Parathyroid adenoma (tissue), 2 donors: ENCODE measurements at regions not wholly inside any gene's neighbourhood (a gene's known extent, or its start where the extent isn't known, plus 50 kb on each side); places are given as distances from the start of the nearest gene placed in this dataset.

Experiments
- H2AFZ ChIP-seq: fragments of 300-600 bp; sonication (generic); one replicate; pipeline ENCODE4 v1.7.0; 2017; ENCODE audit warnings: antibody characterized with exemption, mild to moderate bottlenecking
- H3K27ac ChIP-seq: fragments of 300-600 bp; sonication (generic); one replicate; pipeline ENCODE4 v1.7.0; 2017
- H3K27me3 ChIP-seq: fragments of 300-600 bp; sonication (generic); one replicate; pipeline ENCODE4 v1.7.0; 2017; ENCODE audit warnings: low read length; ENCODE audit not compliant: control insufficient read depth, insufficient read depth
- H3K36me3 ChIP-seq: fragments of 300-600 bp; sonication (generic); one replicate; pipeline ENCODE4 v1.7.0; 2017; ENCODE audit warnings: low read length; ENCODE audit not compliant: control insufficient read depth, insufficient read depth
- H3K4me1 ChIP-seq: fragments of 300-600 bp; sonication (generic); one replicate; pipeline ENCODE4 v1.7.0; 2017; ENCODE audit warnings: control low read depth
- H3K4me2 ChIP-seq: fragments of 300-600 bp; sonication (generic); one replicate; pipeline ENCODE4 v1.7.0; 2017; ENCODE audit warnings: low read length
- H3K4me3 ChIP-seq: fragments of 300-600 bp; sonication (generic); one replicate; pipeline ENCODE4 v1.7.0; 2017; ENCODE audit warnings: low read depth, low read length
- H3K79me2 ChIP-seq: fragments of 300-600 bp; sonication (generic); one replicate; pipeline ENCODE4 v1.7.0; 2017; ENCODE audit warnings: control low read depth
- H3K9ac ChIP-seq: fragments of 300-600 bp; sonication (generic); one replicate; pipeline ENCODE4 v1.7.0; 2017; ENCODE audit warnings: mild to moderate bottlenecking
- H3K9me3 ChIP-seq: fragments of 300-600 bp; sonication (generic); one replicate; pipeline ENCODE4 v1.7.0; 2017; ENCODE audit warnings: low read length; ENCODE audit not compliant: control insufficient read depth
- TF ChIP-seq, protein P1 (sequence below): fragments of 300-600 bp; sonication (generic); IDR thresholded peaks from one replicate; pipeline ENCODE4 v1.7.0; 2017; ENCODE audit warnings: antibody characterized with exemption, mild to moderate bottlenecking
- donor health status: primary hyperparathyroidism.

DNA sequence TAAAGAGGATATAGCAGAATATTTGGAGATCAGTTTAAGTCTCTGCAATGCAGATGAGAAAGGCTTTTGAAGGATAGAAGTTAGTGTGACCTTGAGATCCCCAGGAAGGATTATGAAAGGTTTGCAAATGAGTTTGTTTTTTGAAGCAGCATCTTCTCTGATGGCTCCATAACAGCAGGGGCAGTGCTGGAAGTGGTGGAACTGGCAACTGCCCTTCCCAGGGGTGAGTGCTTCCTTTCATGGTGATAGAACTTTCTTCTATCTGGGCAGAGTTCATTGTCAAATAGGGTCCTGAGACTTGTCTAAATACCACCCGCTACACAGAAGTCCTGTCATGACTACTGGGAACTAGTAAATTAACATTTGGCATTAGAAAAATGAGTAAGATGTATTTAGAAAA, 314.2 kb upstream of the MCTP2 start:
- H3K4me1 ChIP-seq: no peaks in the 10 kb centered on the region
- H3K4me2 ChIP-seq: no peak overlapping the region
- H3K27ac ChIP-seq: no peak overlapping the region
- H3K9ac ChIP-seq: no peak overlapping the region
- H3K9me3 ChIP-seq: no peaks in the 10 kb centered on the region
- no peak overlapping the region for H2AFZ ChIP-seq
- no peaks in the 10 kb centered on the region for H3K79me2 ChIP-seq
- H3K36me3 ChIP-seq: no peaks in the 10 kb centered on the region
- TF ChIP-seq, protein P1, sequence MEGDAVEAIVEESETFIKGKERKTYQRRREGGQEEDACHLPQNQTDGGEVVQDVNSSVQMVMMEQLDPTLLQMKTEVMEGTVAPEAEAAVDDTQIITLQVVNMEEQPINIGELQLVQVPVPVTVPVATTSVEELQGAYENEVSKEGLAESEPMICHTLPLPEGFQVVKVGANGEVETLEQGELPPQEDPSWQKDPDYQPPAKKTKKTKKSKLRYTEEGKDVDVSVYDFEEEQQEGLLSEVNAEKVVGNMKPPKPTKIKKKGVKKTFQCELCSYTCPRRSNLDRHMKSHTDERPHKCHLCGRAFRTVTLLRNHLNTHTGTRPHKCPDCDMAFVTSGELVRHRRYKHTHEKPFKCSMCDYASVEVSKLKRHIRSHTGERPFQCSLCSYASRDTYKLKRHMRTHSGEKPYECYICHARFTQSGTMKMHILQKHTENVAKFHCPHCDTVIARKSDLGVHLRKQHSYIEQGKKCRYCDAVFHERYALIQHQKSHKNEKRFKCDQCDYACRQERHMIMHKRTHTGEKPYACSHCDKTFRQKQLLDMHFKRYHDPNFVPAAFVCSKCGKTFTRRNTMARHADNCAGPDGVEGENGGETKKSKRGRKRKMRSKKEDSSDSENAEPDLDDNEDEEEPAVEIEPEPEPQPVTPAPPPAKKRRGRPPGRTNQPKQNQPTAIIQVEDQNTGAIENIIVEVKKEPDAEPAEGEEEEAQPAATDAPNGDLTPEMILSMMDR: no peak
- H3K4me3 ChIP-seq: no peak overlapping the region
- no peaks in the 10 kb centered on the region for H3K27me3 ChIP-seq

GRCh38 chr15:93913871-93914270, 317.5 kb upstream of the MCTP2 start:
- TF ChIP-seq, protein P1: no peak

DNA sequence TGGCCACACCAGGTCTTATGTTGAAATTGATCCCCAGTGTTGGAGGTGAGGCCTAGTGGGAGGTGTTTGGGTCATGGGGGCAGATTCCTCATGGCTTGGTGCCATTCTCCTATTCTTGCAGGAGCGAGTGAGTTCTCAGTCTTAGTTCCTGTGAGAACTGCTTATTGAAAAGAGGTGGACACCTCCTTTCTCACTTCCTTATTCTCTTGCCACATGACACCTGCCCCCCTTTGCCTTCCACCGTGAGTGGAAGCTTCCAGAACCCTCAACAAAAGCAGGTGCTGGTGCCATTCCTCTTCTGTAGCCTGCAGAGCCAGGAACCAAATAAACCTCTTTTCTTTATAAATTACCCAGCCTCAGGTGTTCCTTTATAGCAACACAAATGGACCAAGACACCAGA, 318.1 kb upstream of the MCTP2 start:
- no peak overlapping the region for H3K4me2 ChIP-seq
- H2AFZ ChIP-seq: no peak overlapping the region
- H3K27me3 ChIP-seq: no peaks in the 10 kb centered on the region
- no peaks in the 10 kb centered on the region for H3K79me2 ChIP-seq
- H3K4me3 ChIP-seq: no peak overlapping the region
- H3K9ac ChIP-seq: no peak overlapping the region
- no peak overlapping the region for H3K27ac ChIP-seq
- TF ChIP-seq, protein P1: no peak
- H3K9me3 ChIP-seq: no peaks in the 10 kb centered on the region
- H3K36me3 ChIP-seq: no peaks in the 10 kb centered on the region
- no peaks in the 10 kb centered on the region for H3K4me1 ChIP-seq

More at GRCh38 chr15:93913871-93914270, 317.5 kb upstream of the MCTP2 start:
- Histone ChIP-seq H3K9me3 (no peaks in the 10 kb centered on the region), H3K4me1 (no peaks in the 10 kb centered on the region), H3K4me3 (no peak overlapping the region), H3K4me2 (no peak overlapping the region), H2AFZ (no peak overlapping the region), H3K9ac (no peak overlapping the region), H3K79me2 (no peaks in the 10 kb centered on the region), H3K27me3 (no peaks in the 10 kb centered on the region), H3K36me3 (no peaks in the 10 kb centered on the region), H3K27ac (no peak overlapping the region)

DNA sequence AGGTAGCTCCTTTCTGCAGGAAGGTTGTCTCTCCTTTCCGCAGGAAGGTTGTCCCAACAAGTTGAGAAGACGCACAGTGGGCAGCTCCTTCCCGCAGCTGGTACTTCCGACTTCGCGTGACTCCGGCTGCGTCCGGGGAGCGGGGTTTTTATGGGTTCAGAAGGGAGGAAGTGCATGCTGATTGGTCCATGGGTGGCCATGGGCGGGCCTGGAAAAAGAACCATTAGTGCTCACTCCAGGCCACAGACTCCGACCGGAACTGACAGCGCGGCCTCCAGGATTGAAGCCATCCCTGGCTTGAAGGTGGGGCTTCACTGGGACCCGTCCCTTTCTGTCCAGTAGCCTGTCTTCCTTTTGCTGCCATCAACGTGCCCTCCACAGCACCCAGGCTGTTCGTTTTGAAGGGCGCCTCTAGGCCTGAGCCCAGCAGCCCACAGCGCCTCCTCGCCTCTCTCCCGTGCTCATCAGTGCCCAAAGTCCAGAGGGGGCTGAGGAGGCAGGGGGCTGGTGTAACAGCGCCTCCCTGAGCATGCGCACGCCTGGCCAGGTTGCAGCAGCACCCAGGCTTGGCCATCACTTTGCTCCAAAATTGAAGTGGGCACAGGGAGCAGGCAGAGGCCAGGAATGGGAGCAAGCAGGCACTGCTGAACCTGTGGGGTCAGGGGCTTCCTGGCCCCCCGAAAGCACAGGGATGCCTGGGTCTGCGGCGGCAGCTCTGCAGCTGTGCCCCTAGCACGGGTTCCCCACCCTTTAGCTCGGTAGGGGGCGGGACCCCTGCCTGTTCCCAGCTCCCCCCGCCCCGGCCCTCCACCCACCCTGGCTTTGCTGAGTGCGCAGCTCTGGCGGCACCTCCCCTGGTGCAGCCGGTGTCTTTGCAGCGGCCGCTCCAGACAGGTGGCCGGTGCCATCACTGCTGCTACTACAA, 330.6 kb upstream of the MCTP2 start:
- TF ChIP-seq, protein P1: no peak
- Histone ChIP-seq H2AFZ (no peak overlapping the region), H3K9me3 (no peaks in the 10 kb centered on the region), H3K79me2 (no peaks in the 10 kb centered on the region), H3K9ac (no peak overlapping the region), H3K27ac (no peak overlapping the region), H3K36me3 (no peaks in the 10 kb centered on the region), H3K4me2 (no peak overlapping the region), H3K27me3 (no peaks in the 10 kb centered on the region), H3K4me1 (no peaks in the 10 kb centered on the region), H3K4me3 (no peak overlapping the region)

- TF ChIP-seq, protein P1: no peak
These were observed 331.5 kb upstream of the MCTP2 start for GRCh38 chr15:93899817-93900216.

More at GRCh38 chr15:93899817-93900216, 331.5 kb upstream of the MCTP2 start:
- Histone ChIP-seq H3K4me1 (no peaks in the 10 kb centered on the region), H3K79me2 (no peaks in the 10 kb centered on the region), H3K4me3 (no peak overlapping the region), H3K9me3 (no peaks in the 10 kb centered on the region), H3K4me2 (no peak overlapping the region), H3K9ac (no peak overlapping the region), H3K27ac (no peak overlapping the region), H2AFZ (no peak overlapping the region), H3K27me3 (no peaks in the 10 kb centered on the region), H3K36me3 (no peaks in the 10 kb centered on the region)
